H9 (cell line): ENCODE measurements at regions not wholly inside any gene's neighbourhood (a gene's known extent, or its start where the extent isn't known, plus 50 kb on each side); places are given as distances from the start of the nearest gene placed in this dataset.

Experiments
- DNase-seq: peaks from one replicate; pipeline ENCODE4 v3.0.0-alpha.2; 2017
- H2AFZ ChIP-seq: one replicate; pipeline ENCODE4 v1.6.1; 2013; ENCODE audit warnings: mild to moderate bottlenecking, low read length, control low read depth, moderate library complexity
- H2AK5ac ChIP-seq: 2 replicates; pipeline ENCODE4 v1.6.1; 2013; ENCODE audit warnings: low read length, control low read depth, mixed read lengths; ENCODE audit not compliant: insufficient read length
- H2BK120ac ChIP-seq: one replicate; pipeline ENCODE4 v1.6.1; 2013; ENCODE audit warnings: low read depth, mild to moderate bottlenecking, low read length, control low read depth, inconsistent platforms; ENCODE audit not compliant: poor library complexity, severe bottlenecking
- H2BK12ac ChIP-seq: 2 replicates; pipeline ENCODE4 v1.6.1; 2013; ENCODE audit warnings: low read length, control low read depth, mixed read lengths, low read depth; ENCODE audit not compliant: insufficient read length
- H2BK15ac ChIP-seq: 2 replicates; pipeline ENCODE4 v1.6.1; 2013; ENCODE audit warnings: low read depth, low read length, control low read depth
- H2BK20ac ChIP-seq: one replicate; pipeline ENCODE4 v1.6.1; 2013; ENCODE audit warnings: low read depth, mild to moderate bottlenecking, low read length, control low read depth, inconsistent platforms; ENCODE audit not compliant: poor library complexity, severe bottlenecking
- H2BK5ac ChIP-seq: 2 replicates; pipeline ENCODE4 v1.6.1; 2013; ENCODE audit warnings: low read length, control low read depth, mixed read lengths; ENCODE audit not compliant: insufficient read length
- H3K14ac ChIP-seq: 2 replicates; pipeline ENCODE4 v1.6.1; 2013; ENCODE audit warnings: low read length, control low read depth; ENCODE audit not compliant: insufficient read depth
- H3K18ac ChIP-seq: 2 replicates; pipeline ENCODE4 v1.6.1; 2013; ENCODE audit warnings: low read depth, mild to moderate bottlenecking, mixed read lengths, low read length, control low read depth; ENCODE audit not compliant: insufficient read length
- H3K23ac ChIP-seq: 2 replicates; pipeline ENCODE4 v1.6.1; 2013; ENCODE audit warnings: low read length, control low read depth, mixed read lengths, low read depth; ENCODE audit not compliant: insufficient read length
- H3K23me2 ChIP-seq: 2 replicates; pipeline ENCODE4 v1.6.1; 2013; ENCODE audit warnings: low read depth, mild to moderate bottlenecking, mixed read lengths, low read length, control low read depth; ENCODE audit not compliant: insufficient read length, poor library complexity, severe bottlenecking
- H3K27ac ChIP-seq: 2 replicates; pipeline ENCODE4 v1.5.1; 2013; ENCODE audit warnings: low read length, control low read depth, mixed read lengths, low read depth; ENCODE audit not compliant: insufficient read length
- H3K27me3 ChIP-seq: 2 replicates; pipeline ENCODE4 v1.6.1; 2013; ENCODE audit warnings: low read length, control low read depth, inconsistent platforms; ENCODE audit not compliant: insufficient read depth
- H3K4ac ChIP-seq: 2 replicates; pipeline ENCODE4 v1.6.1; 2013; ENCODE audit warnings: low read depth, mild to moderate bottlenecking, control low read depth, inconsistent platforms, low read length, moderate library complexity
- H3K4me1 ChIP-seq: 2 replicates; pipeline ENCODE4 v1.6.1; 2013; ENCODE audit warnings: low read length, control low read depth, inconsistent platforms; ENCODE audit not compliant: insufficient read depth
- H3K4me2 ChIP-seq: 2 replicates; pipeline ENCODE4 v1.6.1; 2013; ENCODE audit warnings: low read length, control low read depth, mixed read lengths; ENCODE audit not compliant: insufficient read length, insufficient read depth
- H3K56ac ChIP-seq: 2 replicates; pipeline ENCODE4 v1.6.1; 2013; ENCODE audit warnings: low read depth, mild to moderate bottlenecking, mixed read lengths, low read length, control low read depth; ENCODE audit not compliant: insufficient read length
- H3K79me1 ChIP-seq: 2 replicates; pipeline ENCODE4 v1.6.1; 2013; ENCODE audit warnings: low read depth, mild to moderate bottlenecking, moderate library complexity, low read length, control low read depth, inconsistent platforms; ENCODE audit not compliant: insufficient read depth, poor library complexity, severe bottlenecking
- H3K79me2 ChIP-seq: 2 replicates; pipeline ENCODE4 v1.6.1; 2013; ENCODE audit warnings: low read length, control low read depth, inconsistent platforms; ENCODE audit not compliant: insufficient read depth
- H3K9ac ChIP-seq: 2 replicates; pipeline ENCODE4 v1.6.1; 2013; ENCODE audit warnings: low read length, control low read depth, mixed read lengths; ENCODE audit not compliant: insufficient read length; ENCODE audit errors: extremely low read depth
- H3K9me3 ChIP-seq: one replicate; pipeline ENCODE4 v1.6.1; 2013; ENCODE audit warnings: low read depth, low read length, inconsistent platforms; ENCODE audit not compliant: control insufficient read depth
- H3T11ph ChIP-seq: one replicate; pipeline ENCODE4 v1.6.1; 2013; ENCODE audit warnings: mild to moderate bottlenecking, low read length, control low read depth, inconsistent platforms
- H4K20me1 ChIP-seq: one replicate; pipeline ENCODE4 v1.6.1; 2013; ENCODE audit not compliant: control insufficient read depth, insufficient read length, insufficient read depth
- H4K5ac ChIP-seq: 2 replicates; pipeline ENCODE4 v1.6.1; 2013; ENCODE audit warnings: low read depth, mild to moderate bottlenecking, mixed read lengths, low read length, control low read depth; ENCODE audit not compliant: insufficient read length
- H4K8ac ChIP-seq: replicated peaks from 2 replicates; pipeline ENCODE4 v1.6.1; 2013; ENCODE audit warnings: low read length, control low read depth, mixed read lengths, low read depth; ENCODE audit not compliant: insufficient read length
- H4K91ac ChIP-seq: 2 replicates; pipeline ENCODE4 v1.6.1; 2013; ENCODE audit warnings: low read depth, mild to moderate bottlenecking, moderate library complexity, mixed read lengths, low read length, control low read depth; ENCODE audit not compliant: insufficient read length
- H3K27ac Mint-ChIP-seq, 3 experiments: 2 replicates in 2 of 3; 3 replicates in 1 of 3; pipeline ENCODE4 v1.8.0; 2020 to 2021; ENCODE audit warnings: mixed read lengths in 3 of 3, mild to moderate bottlenecking in 1 of 3, moderate library complexity in 1 of 3
- H3K27me3 Mint-ChIP-seq: 2 replicates; pipeline ENCODE4 v1.8.0; 2021; ENCODE audit warnings: low read depth, mild to moderate bottlenecking, moderate library complexity, mixed read lengths
- H3K36me3 Mint-ChIP-seq, 3 experiments: 2 replicates in 2 of 3; 3 replicates in 1 of 3; pipeline ENCODE4 v1.8.0; 2020 to 2021; ENCODE audit warnings: low read depth in 3 of 3, mixed read lengths in 3 of 3; ENCODE audit not compliant: insufficient read depth in 1 of 3
- H3K4me1 Mint-ChIP-seq, 2 experiments: 2 replicates each; pipeline ENCODE4 v1.8.0; 2020; ENCODE audit warnings: mixed read lengths in 2 of 2
- H3K4me3 Mint-ChIP-seq, 2 experiments: 2 replicates in 1 of 2; 3 replicates in 1 of 2; pipeline ENCODE4 v1.8.0; 2020 to 2021; ENCODE audit warnings: mild to moderate bottlenecking in 2 of 2, mixed read lengths in 2 of 2, moderate library complexity in 1 of 2
- H3K9me3 Mint-ChIP-seq, 2 experiments: 2 replicates in 1 of 2; 3 replicates in 1 of 2; pipeline ENCODE4 v1.8.0; 2020; ENCODE audit warnings: mild to moderate bottlenecking in 2 of 2, mixed read lengths in 2 of 2, moderate library complexity in 1 of 2
- WGBS: extraction: QIAGEN DNeasy Blood & Tissue Kit; methylation state at CpG from one replicate; pipeline ENCODE4 v1.1.7; 2013; ENCODE audit warnings: missing lambda C conversion rate, low lambda C conversion rate, mixed read lengths; ENCODE audit not compliant: insufficient read length; ENCODE audit errors: extremely low coverage; 5-methylcytosine and 5-hydroxymethylcytosine counted together
- TF ChIP-seq, protein P1 (sequence below): fragments of 200-600 bp; sonication (generic); conservative IDR thresholded peaks from 3 replicates; pipeline ENCODE4 v1.8.0; 2021; ENCODE audit warnings: antibody characterized with exemption, mild to moderate bottlenecking

DNA sequence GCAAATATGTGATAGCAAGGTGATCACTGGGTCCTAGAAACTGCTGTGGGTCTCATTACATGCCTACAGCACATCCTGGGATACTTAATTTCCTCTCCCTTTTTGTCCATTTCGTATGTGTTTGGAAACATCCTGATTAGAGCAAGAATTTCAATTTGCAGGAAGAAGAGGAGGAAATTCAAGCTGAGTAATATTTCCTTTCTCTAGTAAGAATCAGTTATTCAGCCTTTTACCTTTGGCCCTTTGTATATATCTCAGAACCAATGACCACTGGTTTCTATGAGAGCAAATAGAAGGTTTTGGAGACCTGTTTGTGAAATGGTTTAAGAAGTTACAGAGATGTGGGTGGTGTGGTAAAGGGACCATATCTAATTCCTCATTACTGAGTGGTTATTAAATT, 171.6 kb downstream of the RMI1 start:
- H3T11ph ChIP-seq, result no peak overlapping the region

More for the DNA sequence above, 171.6 kb downstream of the RMI1 start:
- Histone ChIP-seq H3K79me1 (no peaks in the 10 kb centered on the region), H4K5ac (no peak overlapping the region), H4K91ac (no peak overlapping the region), H3K9ac (no peak overlapping the region), H2AK5ac (no peak overlapping the region), H3K9me3 (no peaks in the 10 kb centered on the region), H4K20me1 (no peaks in the 10 kb centered on the region), H3K4me2 (no peak overlapping the region), H3K23me2 (no peaks in the 10 kb centered on the region), H2BK5ac (no peak overlapping the region), H3K79me2 (no peaks in the 10 kb centered on the region), H2BK12ac (no peak overlapping the region), H3K27ac (no peak overlapping the region), H2BK20ac (no peak overlapping the region), H3K14ac (no peak overlapping the region), H2AFZ (no peak overlapping the region), H3K4me1 (peaks cover 8% of the 10 kb centered on the region; the same call in 1 of the 2 replicates), H3K56ac (no peak overlapping the region), H2BK15ac (no peak overlapping the region), H3K4ac (no peak overlapping the region), H3K18ac (no peak overlapping the region), H4K8ac (no peak overlapping the region), H3K27me3 (peaks cover 14% of the 10 kb centered on the region; the same call in 1 of the 2 replicates), H3K23ac (no peak overlapping the region), H2BK120ac (no peak overlapping the region)
- TF ChIP-seq, protein P1, sequence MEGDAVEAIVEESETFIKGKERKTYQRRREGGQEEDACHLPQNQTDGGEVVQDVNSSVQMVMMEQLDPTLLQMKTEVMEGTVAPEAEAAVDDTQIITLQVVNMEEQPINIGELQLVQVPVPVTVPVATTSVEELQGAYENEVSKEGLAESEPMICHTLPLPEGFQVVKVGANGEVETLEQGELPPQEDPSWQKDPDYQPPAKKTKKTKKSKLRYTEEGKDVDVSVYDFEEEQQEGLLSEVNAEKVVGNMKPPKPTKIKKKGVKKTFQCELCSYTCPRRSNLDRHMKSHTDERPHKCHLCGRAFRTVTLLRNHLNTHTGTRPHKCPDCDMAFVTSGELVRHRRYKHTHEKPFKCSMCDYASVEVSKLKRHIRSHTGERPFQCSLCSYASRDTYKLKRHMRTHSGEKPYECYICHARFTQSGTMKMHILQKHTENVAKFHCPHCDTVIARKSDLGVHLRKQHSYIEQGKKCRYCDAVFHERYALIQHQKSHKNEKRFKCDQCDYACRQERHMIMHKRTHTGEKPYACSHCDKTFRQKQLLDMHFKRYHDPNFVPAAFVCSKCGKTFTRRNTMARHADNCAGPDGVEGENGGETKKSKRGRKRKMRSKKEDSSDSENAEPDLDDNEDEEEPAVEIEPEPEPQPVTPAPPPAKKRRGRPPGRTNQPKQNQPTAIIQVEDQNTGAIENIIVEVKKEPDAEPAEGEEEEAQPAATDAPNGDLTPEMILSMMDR, result no peak
- Mint-ChIP-seq H3K4me1 (peaks cover 21 to 22% of the 10 kb centered on the region in 2 experiments), H3K4me3 (no peak overlapping the region), H3K27me3 (peaks cover 85% of the 10 kb centered on the region), H3K36me3 (no peaks in the 10 kb centered on the region), H3K9me3 (peaks cover 0 to 5% of the 10 kb centered on the region in 2 experiments; a peak in 2 of 5 replicates), H3K27ac (no peak overlapping the region)
- no CpG with 5 or more reads among the region's 1 CpG for WGBS
- DNase-seq, result no peak
